ENCODE measurements at regions not wholly inside any gene's neighbourhood (a gene's known extent, or its start where the extent isn't known, plus 50 kb on each side); places are given as distances from the start of the nearest gene placed in this dataset.

DNA sequence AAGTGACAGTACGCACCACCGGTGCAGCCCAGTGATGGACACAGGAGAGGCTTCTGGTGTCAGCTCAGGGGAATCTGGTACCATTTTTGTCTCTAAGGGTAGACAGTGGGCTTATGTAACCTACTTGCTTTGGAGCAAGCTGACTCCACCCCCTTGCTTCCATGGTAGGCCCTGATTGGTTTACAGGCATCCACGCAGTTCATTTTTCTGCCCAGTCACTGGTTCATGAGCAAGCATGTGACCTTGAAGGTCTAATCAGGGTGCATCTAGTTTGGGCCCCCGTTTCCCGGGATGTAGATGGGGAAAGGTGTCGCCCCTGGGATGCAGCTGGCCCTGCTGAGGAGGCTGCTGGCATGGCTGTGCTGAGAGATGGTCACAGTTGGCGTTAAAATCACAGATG lies 244.8 kb upstream of the KCNG1 start:
- TF ChIP-seq, protein P1, sequence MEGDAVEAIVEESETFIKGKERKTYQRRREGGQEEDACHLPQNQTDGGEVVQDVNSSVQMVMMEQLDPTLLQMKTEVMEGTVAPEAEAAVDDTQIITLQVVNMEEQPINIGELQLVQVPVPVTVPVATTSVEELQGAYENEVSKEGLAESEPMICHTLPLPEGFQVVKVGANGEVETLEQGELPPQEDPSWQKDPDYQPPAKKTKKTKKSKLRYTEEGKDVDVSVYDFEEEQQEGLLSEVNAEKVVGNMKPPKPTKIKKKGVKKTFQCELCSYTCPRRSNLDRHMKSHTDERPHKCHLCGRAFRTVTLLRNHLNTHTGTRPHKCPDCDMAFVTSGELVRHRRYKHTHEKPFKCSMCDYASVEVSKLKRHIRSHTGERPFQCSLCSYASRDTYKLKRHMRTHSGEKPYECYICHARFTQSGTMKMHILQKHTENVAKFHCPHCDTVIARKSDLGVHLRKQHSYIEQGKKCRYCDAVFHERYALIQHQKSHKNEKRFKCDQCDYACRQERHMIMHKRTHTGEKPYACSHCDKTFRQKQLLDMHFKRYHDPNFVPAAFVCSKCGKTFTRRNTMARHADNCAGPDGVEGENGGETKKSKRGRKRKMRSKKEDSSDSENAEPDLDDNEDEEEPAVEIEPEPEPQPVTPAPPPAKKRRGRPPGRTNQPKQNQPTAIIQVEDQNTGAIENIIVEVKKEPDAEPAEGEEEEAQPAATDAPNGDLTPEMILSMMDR (IDR thresholded peaks at IDR 0.05) = no peak
- no peak for TF ChIP-seq EZH2 (IDR thresholded peaks at IDR 0.05; ENCODE audit: borderline replicate concordance, insufficient read depth, low read depth, low read length, poor library complexity, severe bottlenecking)
